Activated CD8-positive, alpha-beta T cell treated with anti-CD3 and anti-CD28 coated beads for 36 hours (primary cell): ENCODE measurements at regions not wholly inside any gene's neighbourhood (a gene's known extent, or its start where the extent isn't known, plus 50 kb on each side); places are given as distances from the start of the nearest gene placed in this dataset.

Source experiments
- ATAC-seq: fragments of 200-7000 bp; cut with Tn5 transposase; one replicate; pipeline ENCODE4 v1.10.0; 2021; ENCODE audit warnings: mild to moderate bottlenecking, moderate library complexity
- CTCF ChIA-PET: fragments of 350-600 bp; sonication (Branson Sonifier 250); formaldehyde crosslinking; loops from one replicate; lab custom pipeline; 2021; ENCODE audit warnings: antibody characterized with exemption; lab: Charles Lee
- POLR2A ChIA-PET: fragments of 350-600 bp; sonication (Branson Sonifier 250); formaldehyde crosslinking; loops from one replicate; lab custom pipeline; 2021; ENCODE audit warnings: antibody characterized with exemption; lab: Charles Lee
- DNase-seq: peaks from one replicate; pipeline ENCODE4 v3.0.0-alpha.2; 2020
- H3K27ac Mint-ChIP-seq: one replicate; pipeline ENCODE4 v1.8.0; 2021; ENCODE audit warnings: mild to moderate bottlenecking, mixed read lengths
- H3K27me3 Mint-ChIP-seq: one replicate; pipeline ENCODE4 v1.8.0; 2021; ENCODE audit warnings: mixed read lengths
- H3K36me3 Mint-ChIP-seq: one replicate; pipeline ENCODE4 v1.8.0; 2021; ENCODE audit warnings: low read depth, mixed read lengths
- H3K4me1 Mint-ChIP-seq: one replicate; pipeline ENCODE4 v1.8.0; 2021; ENCODE audit warnings: low read depth, mixed read lengths
- H3K4me3 Mint-ChIP-seq: one replicate; pipeline ENCODE4 v1.8.0; 2021; ENCODE audit warnings: mild to moderate bottlenecking, moderate library complexity, mixed read lengths
- H3K9me3 Mint-ChIP-seq: one replicate; pipeline ENCODE4 v1.8.0; 2021; ENCODE audit warnings: mixed read lengths
- CTCF ChIP-seq: fragments of 200-600 bp; IDR thresholded peaks from one replicate; pipeline ENCODE4 v1.8.0; 2022; ENCODE audit warnings: antibody characterized with exemption, mild to moderate bottlenecking
- intact Hi-C: fragments of 100-400 bp; cut with micrococcal nuclease; formaldehyde crosslinking; loops from one replicate; pipeline ENCODE4 v1.10.0; 2022

DNA sequence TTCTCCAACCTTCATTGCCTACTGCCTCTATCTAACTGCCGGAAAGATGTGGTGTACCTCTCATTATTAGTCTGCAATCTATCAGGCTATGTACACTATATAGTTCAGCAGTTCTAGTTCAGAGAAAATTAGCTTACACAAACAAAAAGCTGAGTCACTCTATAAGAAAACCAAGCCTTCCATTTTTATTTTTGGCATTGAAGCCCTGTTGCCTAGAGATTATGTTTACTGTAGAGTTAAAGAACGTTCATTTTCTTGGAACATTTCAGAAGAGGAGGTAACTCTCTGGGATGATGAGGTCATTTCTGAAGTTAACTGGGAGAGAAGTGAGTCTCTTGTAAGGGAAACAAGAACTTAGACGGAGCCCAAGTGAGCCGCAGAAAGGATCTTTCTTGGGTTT, 133.5 kb downstream of the FAM124B start:
- H3K9me3 Mint-ChIP-seq = no peaks in the 10 kb centered on the region
- CTCF ChIA-PET = no interaction called here

DNA sequence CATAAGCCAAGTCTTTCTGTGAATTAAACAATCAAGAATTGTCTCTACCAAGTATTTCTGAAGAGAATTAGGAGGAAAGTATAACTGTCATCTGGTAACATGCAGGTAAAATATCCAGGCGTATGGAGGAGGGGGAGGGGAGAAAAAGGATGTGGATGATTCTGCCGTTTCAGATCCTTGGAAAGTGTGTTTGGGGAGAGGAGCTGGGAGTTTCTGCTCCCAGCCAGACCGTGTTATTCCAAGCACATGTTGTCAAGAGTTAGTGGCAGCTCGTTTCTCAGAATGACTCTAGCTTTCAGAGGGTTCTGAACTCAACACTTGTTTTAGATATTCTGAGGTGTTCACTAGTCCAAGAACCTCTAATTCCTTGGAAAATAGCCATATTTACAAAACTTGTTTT, 137.6 kb downstream of the FAM124B start:
- intact Hi-C loops = no loop called here
- Mint-ChIP-seq H3K4me3 (no peak overlapping the region), H3K27ac (no peak overlapping the region), H3K4me1 (peaks cover 5% of the 10 kb centered on the region), H3K36me3 (no peaks in the 10 kb centered on the region), H3K9me3 (no peaks in the 10 kb centered on the region), H3K27me3 (peaks cover 20% of the 10 kb centered on the region)
- DNase-seq (no peak), ATAC-seq (no peak)
- POLR2A ChIA-PET = no interaction called here
- CTCF ChIA-PET = no interaction called here
- no peak for TF ChIP-seq CTCF

More for the DNA sequence above, 133.5 kb downstream of the FAM124B start:
- peaks cover 13% of the 10 kb centered on the region for H3K27me3 Mint-ChIP-seq
- TF ChIP-seq CTCF = no peak
- no peaks in the 10 kb centered on the region for H3K4me1 Mint-ChIP-seq
- ATAC-seq (no peak), DNase-seq (no peak)
- H3K36me3 Mint-ChIP-seq = no peaks in the 10 kb centered on the region
- POLR2A ChIA-PET = no interaction called here
- no peak overlapping the region for H3K27ac Mint-ChIP-seq
- no peak overlapping the region for H3K4me3 Mint-ChIP-seq
- intact Hi-C loops = no loop called here

DNA sequence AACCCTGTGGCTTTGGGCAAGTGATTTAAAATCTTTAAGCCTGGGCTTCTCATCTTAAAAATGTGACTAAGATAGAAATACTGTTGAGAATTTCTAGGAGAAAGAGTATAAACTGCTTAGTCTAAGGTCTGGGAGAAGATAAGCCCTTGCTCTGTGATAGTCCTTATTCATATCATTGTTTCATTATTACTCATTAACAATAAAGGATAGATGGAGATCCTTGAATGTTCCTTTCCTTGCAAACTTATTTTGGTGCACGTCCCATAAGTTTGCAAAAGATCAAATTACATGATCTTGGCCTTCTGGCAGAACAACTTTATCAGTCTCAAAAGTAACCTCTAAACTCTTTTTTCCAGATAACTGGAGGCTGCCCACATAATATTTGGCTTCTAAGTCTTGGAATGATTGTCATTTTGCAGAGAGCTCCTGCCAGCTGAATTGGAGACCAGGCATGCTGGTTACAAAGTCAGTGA, 138.3 kb downstream of the FAM124B start:
- DNase-seq (no peak), ATAC-seq (no peak)
- no peak overlapping the region for H3K4me3 Mint-ChIP-seq
- ChIA-PET CTCF (interaction anchor here (1.4 kb wide), 1 partner anchor 270 kb away, joined by 3 read pairs; no protein-coding TSS in a partner anchor), POLR2A (no interaction called here)
- peaks cover 23% of the 10 kb centered on the region for H3K27me3 Mint-ChIP-seq
- no peaks in the 10 kb centered on the region for H3K9me3 Mint-ChIP-seq
- H3K27ac Mint-ChIP-seq = no peak overlapping the region
- H3K36me3 Mint-ChIP-seq = no peaks in the 10 kb centered on the region
- no peak for TF ChIP-seq CTCF
- intact Hi-C loops = no loop called here
- H3K4me1 Mint-ChIP-seq = peaks cover 5% of the 10 kb centered on the region

GRCh38 chr2:224261326-224261725, 140.6 kb downstream of the FAM124B start:
- no peak overlapping the region for H3K27ac Mint-ChIP-seq
- no peak for DNase-seq
- ChIA-PET CTCF (no interaction called here), POLR2A (no interaction called here)
- H3K27me3 Mint-ChIP-seq = peaks cover 26% of the 10 kb centered on the region
- no peak overlapping the region for H3K4me3 Mint-ChIP-seq
- TF ChIP-seq CTCF = no peak
- H3K4me1 Mint-ChIP-seq = peaks cover 5% of the 10 kb centered on the region
- H3K9me3 Mint-ChIP-seq = no peaks in the 10 kb centered on the region
- H3K36me3 Mint-ChIP-seq = no peaks in the 10 kb centered on the region
- no peak for ATAC-seq
- intact Hi-C loops = no loop called here

- POLR2A ChIA-PET = no interaction called here
- no peak for TF ChIP-seq CTCF
- CTCF ChIA-PET = interaction anchor here (1.6 kb wide), 1 partner anchor 11 kb away, joined by 3 read pairs; no protein-coding TSS in a partner anchor
- H3K27me3 Mint-ChIP-seq = peaks cover 20% of the 10 kb centered on the region
- no peak for DNase-seq
- H3K27ac Mint-ChIP-seq = no peak overlapping the region
- peaks cover 5% of the 10 kb centered on the region for H3K4me1 Mint-ChIP-seq
- H3K36me3 Mint-ChIP-seq = no peaks in the 10 kb centered on the region
- ATAC-seq = no peak
- H3K4me3 Mint-ChIP-seq = no peak overlapping the region
- intact Hi-C loops = no loop called here
- H3K9me3 Mint-ChIP-seq = no peaks in the 10 kb centered on the region
Observed at GRCh38 chr2:224260372-224261020, 141.4 kb downstream of the FAM124B start.
